ENCODE measurements at regions not wholly inside any gene's neighbourhood (a gene's known extent, or its start where the extent isn't known, plus 50 kb on each side); places are given as distances from the start of the nearest gene placed in this dataset.

DNA sequence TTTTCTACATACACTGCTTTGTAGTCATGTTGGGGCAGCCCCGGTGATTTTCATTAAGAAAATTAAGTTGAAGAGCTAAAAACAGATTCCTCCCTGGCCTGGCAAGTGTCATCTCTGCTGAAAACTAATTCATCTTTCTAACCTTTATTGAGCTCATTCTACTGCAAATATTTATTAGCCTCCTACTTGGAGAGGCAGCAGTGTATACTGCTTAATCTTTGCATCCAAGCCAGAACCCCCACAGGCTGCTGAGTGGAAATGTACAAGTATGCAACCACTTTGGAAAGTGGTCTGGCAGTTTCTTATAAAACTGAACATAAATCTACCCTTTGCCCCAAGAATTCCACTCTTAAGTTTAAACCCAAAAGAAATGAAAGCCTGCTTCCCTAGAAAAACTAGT, 223.4 kb downstream of the DRD1 start:
- TF ChIP-seq, protein P1, sequence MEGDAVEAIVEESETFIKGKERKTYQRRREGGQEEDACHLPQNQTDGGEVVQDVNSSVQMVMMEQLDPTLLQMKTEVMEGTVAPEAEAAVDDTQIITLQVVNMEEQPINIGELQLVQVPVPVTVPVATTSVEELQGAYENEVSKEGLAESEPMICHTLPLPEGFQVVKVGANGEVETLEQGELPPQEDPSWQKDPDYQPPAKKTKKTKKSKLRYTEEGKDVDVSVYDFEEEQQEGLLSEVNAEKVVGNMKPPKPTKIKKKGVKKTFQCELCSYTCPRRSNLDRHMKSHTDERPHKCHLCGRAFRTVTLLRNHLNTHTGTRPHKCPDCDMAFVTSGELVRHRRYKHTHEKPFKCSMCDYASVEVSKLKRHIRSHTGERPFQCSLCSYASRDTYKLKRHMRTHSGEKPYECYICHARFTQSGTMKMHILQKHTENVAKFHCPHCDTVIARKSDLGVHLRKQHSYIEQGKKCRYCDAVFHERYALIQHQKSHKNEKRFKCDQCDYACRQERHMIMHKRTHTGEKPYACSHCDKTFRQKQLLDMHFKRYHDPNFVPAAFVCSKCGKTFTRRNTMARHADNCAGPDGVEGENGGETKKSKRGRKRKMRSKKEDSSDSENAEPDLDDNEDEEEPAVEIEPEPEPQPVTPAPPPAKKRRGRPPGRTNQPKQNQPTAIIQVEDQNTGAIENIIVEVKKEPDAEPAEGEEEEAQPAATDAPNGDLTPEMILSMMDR (IDR thresholded peaks at IDR 0.05; ENCODE audit: low read depth, low read length, poor library complexity, severe bottlenecking) = no peak
- no peak for TF ChIP-seq EZH2phosphoT487 (IDR thresholded peaks at IDR 0.05; ENCODE audit: borderline replicate concordance, low read length)

All from DOHH2 (cell line).